ENCODE measurements at regions not wholly inside any gene's neighbourhood (a gene's known extent, or its start where the extent isn't known, plus 50 kb on each side); places are given as distances from the start of the nearest gene placed in this dataset.

- TF ChIP-seq CTCF (IDR thresholded peaks at IDR 0.05) (no peak), POLR2AphosphoS5 (IDR thresholded peaks at IDR 0.05) (no peak), POLR2A (IDR thresholded peaks at IDR 0.05) (no peak)
Observed at GRCh38 chrX:126929071-126929470, 109.5 kb downstream of the PRR32 start.

All from transverse colon (tissue), 4 donors.